HFF-Myc (cell line): ENCODE measurements at regions not wholly inside any gene's neighbourhood (a gene's known extent, or its start where the extent isn't known, plus 50 kb on each side); places are given as distances from the start of the nearest gene placed in this dataset.
A peak's percentile ranks its signal among the peaks of the same experiment; 100 is the strongest.

Experiments used
- DNase-seq: peaks from one replicate; pipeline ENCODE4 v3.0.0-alpha.2; 2011; ENCODE audit warnings: low read depth; ENCODE audit errors: extremely low read depth
- H3K4me3 ChIP-seq: replicated peaks from 2 replicates; pipeline ENCODE4 v1.5.1; 2011; ENCODE audit warnings: low read depth, mild to moderate bottlenecking, control low read depth, low read length
- CTCF ChIP-seq: IDR thresholded peaks from 2 replicates; pipeline ENCODE4 v1.5.1; 2012; ENCODE audit warnings: mild to moderate bottlenecking, low read depth, low read length, control low read depth; ENCODE audit errors: missing control alignments

DNA sequence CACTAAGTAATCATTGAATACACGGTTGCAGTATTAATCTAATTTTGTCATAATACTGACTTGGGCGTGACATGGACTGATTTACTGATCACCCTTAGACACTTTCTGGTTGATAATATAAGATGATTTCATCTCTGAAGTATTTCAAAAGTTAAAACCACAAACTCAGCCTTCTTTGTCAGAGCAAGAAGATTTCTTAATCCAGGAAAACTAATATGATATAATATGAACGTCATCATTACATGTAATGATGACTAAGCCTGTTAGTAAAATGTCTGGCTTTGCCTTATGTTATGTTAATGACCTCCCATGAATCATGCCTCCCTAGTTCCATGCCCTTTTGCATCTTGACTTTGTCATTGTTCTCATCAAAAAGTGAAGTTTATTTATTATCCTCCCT lies 1325.0 kb upstream of the CDH2 start:
- TF ChIP-seq CTCF: no peak
- peak; percentile 5 for DNase-seq
- no peak overlapping the region for H3K4me3 ChIP-seq

DNA sequence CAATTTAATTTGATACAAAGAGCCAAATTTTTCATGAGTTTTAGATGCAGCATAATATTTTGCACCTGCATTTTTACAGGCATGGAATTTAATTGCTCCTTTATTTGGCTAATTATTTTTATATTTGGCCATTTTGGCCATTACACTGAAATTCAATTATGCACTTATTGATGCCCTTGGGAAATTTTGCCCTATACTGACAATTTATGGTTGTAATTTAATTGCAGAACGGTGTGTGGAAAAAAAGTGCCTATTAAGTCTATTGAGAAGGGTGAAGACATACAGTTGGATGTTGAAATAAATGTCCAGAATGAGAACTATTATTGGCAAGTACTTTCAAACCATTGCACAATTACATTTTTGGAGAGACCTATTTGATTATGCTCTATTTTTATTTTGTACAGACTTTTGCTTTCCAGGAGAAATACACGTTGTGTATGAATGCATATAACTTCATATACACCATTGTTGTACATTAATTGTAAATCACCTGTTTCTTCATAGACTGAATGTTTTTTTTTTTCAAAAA lies 1319.3 kb upstream of the CDH2 start:
- H3K4me3 ChIP-seq: no peak overlapping the region
- no peak for TF ChIP-seq CTCF
- no peak for DNase-seq

- H3K4me3 ChIP-seq: no peak overlapping the region
- TF ChIP-seq CTCF: no peak
- DNase-seq: no peak
Observed at GRCh38 chr18:29494371-29494770, 1317.4 kb upstream of the CDH2 start.

DNA sequence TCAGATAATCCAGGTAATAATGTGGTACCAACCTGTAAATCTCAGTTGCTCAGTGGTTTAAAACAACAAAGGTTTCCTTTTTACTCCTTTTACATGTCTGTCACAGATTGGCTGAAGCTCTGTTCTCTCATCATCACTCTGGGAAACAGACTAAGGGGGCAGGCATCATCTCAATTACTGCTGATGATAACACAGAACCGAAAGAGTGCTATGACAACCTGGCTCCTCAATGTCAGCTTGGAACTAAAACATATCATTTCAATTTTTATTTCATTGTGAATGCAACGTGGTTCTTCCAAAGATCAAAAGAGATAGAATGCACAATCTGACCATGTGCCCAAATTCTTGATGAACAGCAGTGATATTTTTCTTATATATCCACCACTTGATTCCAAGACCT lies 1315.0 kb upstream of the CDH2 start:
- TF ChIP-seq CTCF: no peak
- no peak overlapping the region for H3K4me3 ChIP-seq
- DNase-seq: no peak

- H3K4me3 ChIP-seq: no peak overlapping the region
- TF ChIP-seq CTCF: no peak
- no peak for DNase-seq
Observed at GRCh38 chr18:29488617-29489016, 1311.7 kb upstream of the CDH2 start.

DNA sequence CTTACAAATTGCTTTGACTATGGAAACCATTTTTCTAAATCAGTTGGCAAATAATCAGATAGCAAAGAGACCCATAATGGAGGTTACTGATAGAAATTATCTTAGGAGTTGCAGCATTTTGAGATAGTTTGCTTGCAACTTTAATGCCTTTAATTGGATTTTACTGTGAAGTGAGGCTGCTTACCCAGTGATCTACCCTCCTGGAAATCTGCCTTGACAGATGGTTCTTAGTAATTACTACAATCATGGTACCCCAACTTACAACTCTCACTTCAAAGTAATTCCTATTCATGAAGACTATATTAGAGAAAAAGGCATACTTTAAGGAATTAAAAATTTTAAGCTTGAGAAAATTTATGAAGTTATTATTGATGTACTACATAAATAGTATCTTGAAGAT lies 1288.6 kb upstream of the CDH2 start:
- no peak for TF ChIP-seq CTCF
- DNase-seq: no peak
- H3K4me3 ChIP-seq: no peak overlapping the region

DNA sequence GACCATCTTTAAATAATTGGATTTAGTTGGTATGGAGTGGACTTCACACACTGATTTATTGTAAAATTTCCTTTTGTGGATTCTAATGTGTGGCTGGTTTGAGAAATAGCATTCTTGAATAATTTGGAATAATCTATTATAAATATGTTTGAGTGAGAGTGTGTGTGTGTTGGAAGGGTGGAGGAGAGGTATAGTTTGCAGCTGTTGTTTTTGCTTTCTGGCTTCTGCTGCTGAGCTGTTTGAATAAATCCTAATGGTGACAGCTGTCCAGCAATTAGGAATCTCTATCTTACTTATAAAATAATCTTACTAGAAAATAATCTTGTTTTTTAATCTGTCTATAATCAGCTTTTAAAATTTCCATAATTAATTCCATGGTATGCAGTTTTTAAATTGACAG lies 1283.0 kb upstream of the CDH2 start:
- no peak for TF ChIP-seq CTCF
- no peak overlapping the region for H3K4me3 ChIP-seq

More for the DNA sequence above, 1283.0 kb upstream of the CDH2 start:
- DNase-seq: no peak
